HL-60 (cell line): ENCODE measurements at regions not wholly inside any gene's neighbourhood (a gene's known extent, or its start where the extent isn't known, plus 50 kb on each side); places are given as distances from the start of the nearest gene placed in this dataset.

ENCODE experiments used
- DNase-seq, 2 experiments: peaks; one replicate each; pipeline ENCODE4 v3.0.0-alpha.2; 2010 to 2020; ENCODE audit warnings: low read depth in 1 of 2, low spot score in 1 of 2
- H3K27ac ChIP-seq: fragments of 250-450 bp; sonication (Bioruptor Pico); replicated peaks from 2 replicates; pipeline ENCODE4 v1.5.1; 2020; ENCODE audit warnings: mild to moderate bottlenecking, moderate library complexity
- H3K27me3 ChIP-seq: fragments of 250-450 bp; sonication (Bioruptor Pico); 2 replicates; pipeline ENCODE4 v1.5.1; 2021; ENCODE audit warnings: mild to moderate bottlenecking, moderate library complexity; ENCODE audit not compliant: insufficient read depth, poor library complexity, severe bottlenecking
- H3K4me3 ChIP-seq: replicated peaks from 2 replicates; pipeline ENCODE4 v1.5.1; 2011; ENCODE audit warnings: mild to moderate bottlenecking, control low read depth, low read length; ENCODE audit not compliant: insufficient read depth
- GABPA ChIP-seq: IDR thresholded peaks from 2 replicates; pipeline ENCODE4 v1.6.1; 2012; ENCODE audit warnings: low read depth
- POLR2AphosphoS5 ChIP-seq: IDR thresholded peaks from 2 replicates; pipeline ENCODE4 v1.6.1; 2012; ENCODE audit warnings: low read depth
- REST ChIP-seq: IDR thresholded peaks from 2 replicates; pipeline ENCODE4 v1.6.1; 2012; ENCODE audit warnings: low read depth; ENCODE audit not compliant: insufficient replicate concordance
- SPI1 ChIP-seq: IDR thresholded peaks from 2 replicates; pipeline ENCODE4 v1.6.1; 2012; ENCODE audit warnings: low read depth, mild to moderate bottlenecking, borderline replicate concordance
- TF ChIP-seq, protein P1 (sequence below): IDR thresholded peaks from one replicate; pipeline ENCODE4 v1.5.1; 2011; ENCODE audit warnings: low read length, control low read depth, inconsistent platforms; ENCODE audit not compliant: insufficient read depth

DNA sequence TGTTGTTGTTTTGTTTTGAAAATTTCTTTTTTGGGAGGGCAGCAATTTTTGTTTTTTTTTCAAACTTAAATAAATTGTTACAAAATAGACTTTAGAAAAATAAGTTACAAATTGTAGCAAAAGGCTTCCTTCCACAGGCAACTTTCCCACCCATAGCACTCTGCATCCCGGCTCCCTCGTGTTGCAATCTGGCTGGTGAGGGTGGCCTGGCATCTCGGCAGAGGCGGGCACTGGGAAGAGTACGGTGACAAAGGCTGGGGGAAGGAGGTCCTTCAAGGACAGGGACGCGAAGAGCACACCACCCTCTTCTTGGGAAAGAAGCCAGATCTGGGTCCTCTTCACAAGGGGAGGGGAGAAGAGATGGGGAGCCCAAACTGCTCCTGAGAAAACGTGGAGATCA, 379.7 kb downstream of the OLFM4 start:
- no peak for TF ChIP-seq POLR2AphosphoS5
- TF ChIP-seq SPI1, result no peak
- TF ChIP-seq, protein P1, sequence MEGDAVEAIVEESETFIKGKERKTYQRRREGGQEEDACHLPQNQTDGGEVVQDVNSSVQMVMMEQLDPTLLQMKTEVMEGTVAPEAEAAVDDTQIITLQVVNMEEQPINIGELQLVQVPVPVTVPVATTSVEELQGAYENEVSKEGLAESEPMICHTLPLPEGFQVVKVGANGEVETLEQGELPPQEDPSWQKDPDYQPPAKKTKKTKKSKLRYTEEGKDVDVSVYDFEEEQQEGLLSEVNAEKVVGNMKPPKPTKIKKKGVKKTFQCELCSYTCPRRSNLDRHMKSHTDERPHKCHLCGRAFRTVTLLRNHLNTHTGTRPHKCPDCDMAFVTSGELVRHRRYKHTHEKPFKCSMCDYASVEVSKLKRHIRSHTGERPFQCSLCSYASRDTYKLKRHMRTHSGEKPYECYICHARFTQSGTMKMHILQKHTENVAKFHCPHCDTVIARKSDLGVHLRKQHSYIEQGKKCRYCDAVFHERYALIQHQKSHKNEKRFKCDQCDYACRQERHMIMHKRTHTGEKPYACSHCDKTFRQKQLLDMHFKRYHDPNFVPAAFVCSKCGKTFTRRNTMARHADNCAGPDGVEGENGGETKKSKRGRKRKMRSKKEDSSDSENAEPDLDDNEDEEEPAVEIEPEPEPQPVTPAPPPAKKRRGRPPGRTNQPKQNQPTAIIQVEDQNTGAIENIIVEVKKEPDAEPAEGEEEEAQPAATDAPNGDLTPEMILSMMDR, result no peak
- no peak for TF ChIP-seq REST
- TF ChIP-seq GABPA, result no peak

GRCh38 chr13:53408847-53409568, 380.4 kb downstream of the OLFM4 start:
- H3K27ac ChIP-seq, result no peak overlapping the region
- H3K4me3 ChIP-seq, result no peak overlapping the region
- TF ChIP-seq SPI1, result no peak
- TF ChIP-seq, protein P1, result no peak
- no peak for TF ChIP-seq GABPA
- TF ChIP-seq POLR2AphosphoS5, result no peak
- TF ChIP-seq REST, result no peak
- H3K27me3 ChIP-seq, result no peaks in the 10 kb centered on the region
- DNase-seq, result no peak

More for the DNA sequence above, 379.7 kb downstream of the OLFM4 start:
- DNase-seq, result no peak
- Histone ChIP-seq H3K27me3 (no peaks in the 10 kb centered on the region), H3K4me3 (no peak overlapping the region), H3K27ac (no peak overlapping the region)

- DNase-seq, result no peak
- no peaks in the 10 kb centered on the region for H3K27me3 ChIP-seq
- TF ChIP-seq, protein P1, result no peak
- TF ChIP-seq REST, result no peak
- TF ChIP-seq POLR2AphosphoS5, result no peak
- TF ChIP-seq GABPA, result no peak
- no peak for TF ChIP-seq SPI1
- H3K27ac ChIP-seq, result no peak overlapping the region
- H3K4me3 ChIP-seq, result no peak overlapping the region
Observed at GRCh38 chr13:53411463-53411862, 382.9 kb downstream of the OLFM4 start.
